ENCODE measurements at regions not wholly inside any gene's neighbourhood (a gene's known extent, or its start where the extent isn't known, plus 50 kb on each side); places are given as distances from the start of the nearest gene placed in this dataset.

GRCh38 chr15:27592036-27592760 lies 506.9 kb downstream of the OCA2 start:
- Histone ChIP-seq H3K27me3 (no peaks in the 10 kb centered on the region), H3K4me1 (no peaks in the 10 kb centered on the region), H3K9me3 (no peaks in the 10 kb centered on the region), H3K36me3 (no peaks in the 10 kb centered on the region), H3K4me3 (no peak overlapping the region), H3K27ac (no peak overlapping the region)
- TF ChIP-seq CTCF (IDR thresholded peaks at IDR 0.05) (no peak), POLR2AphosphoS5 (IDR thresholded peaks at IDR 0.05) (no peak), POLR2A (IDR thresholded peaks at IDR 0.05) (no peak), EP300 (IDR thresholded peaks at IDR 0.05) (no peak)
- no peak for DNase-seq (ENCODE audit: low spot score in 2 of 2)
- 32% methylated on average over 3 of the region's 3 CpGs for WGBS

All from suprapubic skin (tissue), 4 donors.